Eye (tissue), 1 donor: ENCODE measurements at regions not wholly inside any gene's neighbourhood (a gene's known extent, or its start where the extent isn't known, plus 50 kb on each side); places are given as distances from the start of the nearest gene placed in this dataset.
A peak's percentile ranks its signal among the peaks of the same experiment; 100 is the strongest.

Source experiments
- DNase-seq: peaks from one replicate; pipeline ENCODE4 v3.0.0-alpha.2; 2015

GRCh38 chr10:59090817-59091622, 85.4 kb upstream of the PHYHIPL start:
- no peak for DNase-seq

- no peak for DNase-seq
These were observed 83.0 kb upstream of the PHYHIPL start for GRCh38 chr10:59093461-59093860.

- DNase-seq = no peak
These were observed 79.8 kb upstream of the PHYHIPL start for GRCh38 chr10:59096631-59097030.

- peak; percentile 51 for DNase-seq
These were observed 78.1 kb upstream of the PHYHIPL start for GRCh38 chr10:59098387-59098786.

- DNase-seq = peak; percentile 78
These were observed 77.5 kb upstream of the PHYHIPL start for GRCh38 chr10:59098831-59099452.

GRCh38 chr10:59099481-59099880, 77.0 kb upstream of the PHYHIPL start:
- peak; percentile 50 for DNase-seq

- no peak for DNase-seq
These were observed 74.0 kb upstream of the PHYHIPL start for GRCh38 chr10:59102394-59102793.

GRCh38 chr10:59104186-59104585, 72.3 kb upstream of the PHYHIPL start:
- DNase-seq = no peak

GRCh38 chr10:59106441-59106840, 70.0 kb upstream of the PHYHIPL start:
- no peak for DNase-seq

- DNase-seq = peak; percentile 93
These were observed 69.3 kb upstream of the PHYHIPL start for GRCh38 chr10:59107147-59107546.

GRCh38 chr10:59108296-59108870, 68.1 kb upstream of the PHYHIPL start:
- DNase-seq = no peak

- no peak for DNase-seq
These were observed 67.6 kb upstream of the PHYHIPL start for GRCh38 chr10:59108886-59109288.

GRCh38 chr10:59109826-59110225, 66.6 kb upstream of the PHYHIPL start:
- DNase-seq = peak; percentile 34

GRCh38 chr10:59124187-59124586, 52.3 kb upstream of the PHYHIPL start:
- DNase-seq = no peak

- peak; percentile 31 for DNase-seq
These were observed 50.8 kb upstream of the PHYHIPL start for GRCh38 chr10:59125666-59126065.

- no peak for DNase-seq
These were observed 50.2 kb upstream of the PHYHIPL start for GRCh38 chr10:59126261-59126660.
